B cell (primary cell): ENCODE measurements at regions not wholly inside any gene's neighbourhood (a gene's known extent, or its start where the extent isn't known, plus 50 kb on each side); places are given as distances from the start of the nearest gene placed in this dataset.

Source experiments
- EZH2 ChIP-seq: IDR thresholded peaks from 2 replicates; pipeline ENCODE4 v1.6.1; 2012; ENCODE audit warnings: borderline replicate concordance, low read depth, mild to moderate bottlenecking, moderate library complexity, low read length; ENCODE audit not compliant: insufficient read depth, poor library complexity, severe bottlenecking
- TF ChIP-seq, protein P1 (sequence below): fragments of 200-600 bp; IDR thresholded peaks from one replicate; pipeline ENCODE4 v1.8.0; 2022; ENCODE audit warnings: antibody characterized with exemption, mild to moderate bottlenecking

GRCh38 chr1:194004146-194004545 is 817.7 kb upstream of the B3GALT2 start:
- TF ChIP-seq, protein P1, sequence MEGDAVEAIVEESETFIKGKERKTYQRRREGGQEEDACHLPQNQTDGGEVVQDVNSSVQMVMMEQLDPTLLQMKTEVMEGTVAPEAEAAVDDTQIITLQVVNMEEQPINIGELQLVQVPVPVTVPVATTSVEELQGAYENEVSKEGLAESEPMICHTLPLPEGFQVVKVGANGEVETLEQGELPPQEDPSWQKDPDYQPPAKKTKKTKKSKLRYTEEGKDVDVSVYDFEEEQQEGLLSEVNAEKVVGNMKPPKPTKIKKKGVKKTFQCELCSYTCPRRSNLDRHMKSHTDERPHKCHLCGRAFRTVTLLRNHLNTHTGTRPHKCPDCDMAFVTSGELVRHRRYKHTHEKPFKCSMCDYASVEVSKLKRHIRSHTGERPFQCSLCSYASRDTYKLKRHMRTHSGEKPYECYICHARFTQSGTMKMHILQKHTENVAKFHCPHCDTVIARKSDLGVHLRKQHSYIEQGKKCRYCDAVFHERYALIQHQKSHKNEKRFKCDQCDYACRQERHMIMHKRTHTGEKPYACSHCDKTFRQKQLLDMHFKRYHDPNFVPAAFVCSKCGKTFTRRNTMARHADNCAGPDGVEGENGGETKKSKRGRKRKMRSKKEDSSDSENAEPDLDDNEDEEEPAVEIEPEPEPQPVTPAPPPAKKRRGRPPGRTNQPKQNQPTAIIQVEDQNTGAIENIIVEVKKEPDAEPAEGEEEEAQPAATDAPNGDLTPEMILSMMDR: no peak
- no peak for TF ChIP-seq EZH2
